WTC11 (cell line): ENCODE measurements at regions not wholly inside any gene's neighbourhood (a gene's known extent, or its start where the extent isn't known, plus 50 kb on each side); places are given as distances from the start of the nearest gene placed in this dataset.

Experiments
- ATAC-seq: fragments of 200-7000 bp; cut with Tn5 transposase; 2 replicates; pipeline ENCODE4 v1.10.0; 2021; ENCODE audit warnings: mild to moderate bottlenecking, moderate library complexity
- CTCF ChIA-PET: fragments of 300-600 bp; sonication (Branson Sonifier 250); formaldehyde crosslinking; loops from one replicate; lab custom pipeline; 2021; ENCODE audit warnings: antibody characterized with exemption; lab: Charles Lee
- POLR2A ChIA-PET: fragments of 350-600 bp; sonication (Branson Sonifier 250); formaldehyde crosslinking; loops from one replicate; lab custom pipeline; 2021; ENCODE audit warnings: antibody characterized with exemption; lab: Charles Lee
- DNase-seq: peaks from one replicate; pipeline ENCODE4 v3.0.0; 2021; ENCODE audit warnings: low spot score
- H3K27ac Mint-ChIP-seq: 2 replicates; pipeline ENCODE4 v1.8.0; 2021; ENCODE audit warnings: mixed read lengths
- H3K27me3 Mint-ChIP-seq: 2 replicates; pipeline ENCODE4 v1.8.0; 2021; ENCODE audit warnings: low read depth, mild to moderate bottlenecking, moderate library complexity, mixed read lengths
- H3K36me3 Mint-ChIP-seq: 2 replicates; pipeline ENCODE4 v1.8.0; 2021; ENCODE audit warnings: mixed read lengths
- H3K4me1 Mint-ChIP-seq: 2 replicates; pipeline ENCODE4 v1.8.0; 2022; ENCODE audit warnings: mixed read lengths
- H3K4me3 Mint-ChIP-seq: 2 replicates; pipeline ENCODE4 v1.8.0; 2021; ENCODE audit warnings: mild to moderate bottlenecking, moderate library complexity, mixed read lengths
- H3K9me3 Mint-ChIP-seq: 2 replicates; pipeline ENCODE4 v1.8.0; 2021; ENCODE audit warnings: mixed read lengths
- CBFB ChIP-seq: sonication (generic); formaldehyde crosslinking; IDR thresholded peaks from 2 replicates; pipeline ENCODE4 v1.8.1; 2022; ENCODE audit warnings: mild to moderate bottlenecking, low read depth, missing genetic modification reagents
- CTCF ChIP-seq: fragments of 200-600 bp; IDR thresholded peaks from 2 replicates; pipeline ENCODE4 v1.8.0; 2022; ENCODE audit warnings: antibody characterized with exemption
- ELF4 ChIP-seq: sonication (generic); formaldehyde crosslinking; IDR thresholded peaks from 2 replicates; pipeline ENCODE4 v1.8.1; 2022; ENCODE audit warnings: low read depth, mild to moderate bottlenecking, moderate library complexity, missing genetic modification reagents
- EMX1 ChIP-seq: fragments of 250-450 bp; sonication (Bioruptor Pico); IDR thresholded peaks from 2 replicates; pipeline ENCODE4 v1.8.0; 2021; ENCODE audit warnings: mild to moderate bottlenecking
- ERG ChIP-seq: fragments of 250-450 bp; sonication (Bioruptor Pico); IDR thresholded peaks from 2 replicates; pipeline ENCODE4 v1.8.0; 2021; ENCODE audit warnings: mild to moderate bottlenecking
- ETV6 ChIP-seq: sonication (generic); formaldehyde crosslinking; IDR thresholded peaks from 2 replicates; pipeline ENCODE4 v1.8.1; 2022; ENCODE audit warnings: mild to moderate bottlenecking, missing genetic modification reagents
- FOXJ3 ChIP-seq: sonication (generic); formaldehyde crosslinking; IDR thresholded peaks from 2 replicates; pipeline ENCODE4 v1.9.0; 2021; ENCODE audit warnings: missing genetic modification reagents, mild to moderate bottlenecking, borderline replicate concordance
- FOXK1 ChIP-seq: sonication (generic); formaldehyde crosslinking; IDR thresholded peaks from 2 replicates; pipeline ENCODE4 v1.8.0; 2022; ENCODE audit warnings: mild to moderate bottlenecking, moderate library complexity, missing genetic modification reagents
- FOXP1 ChIP-seq: sonication (generic); formaldehyde crosslinking; IDR thresholded peaks from 2 replicates; pipeline ENCODE4 v1.8.0; 2022; ENCODE audit warnings: missing genetic modification reagents, mild to moderate bottlenecking, moderate library complexity, borderline replicate concordance
- KAT7 ChIP-seq: sonication (generic); formaldehyde crosslinking; IDR thresholded peaks from 2 replicates; pipeline ENCODE4 v1.8.1; 2023; ENCODE audit warnings: missing genetic modification reagents, mild to moderate bottlenecking, borderline replicate concordance
- NFATC4 ChIP-seq: fragments of 250-450 bp; sonication (Bioruptor Pico); IDR thresholded peaks from 2 replicates; pipeline ENCODE4 v1.9.0; 2021; ENCODE audit warnings: mild to moderate bottlenecking
- NFYB ChIP-seq: sonication (generic); formaldehyde crosslinking; conservative IDR thresholded peaks from 2 replicates; pipeline ENCODE4 v1.8.0; 2022; ENCODE audit warnings: low read depth, missing genetic modification reagents
- NR1H2 ChIP-seq: sonication (generic); formaldehyde crosslinking; IDR thresholded peaks from 2 replicates; pipeline ENCODE4 v1.9.0; 2021; ENCODE audit warnings: mild to moderate bottlenecking, moderate library complexity, missing genetic modification reagents
- NR2C2 ChIP-seq: sonication (generic); formaldehyde crosslinking; IDR thresholded peaks from 2 replicates; pipeline ENCODE4 v1.8.0; 2022; ENCODE audit warnings: mild to moderate bottlenecking, missing genetic modification reagents
- RORB ChIP-seq: fragments of 250-450 bp; sonication (Bioruptor Pico); IDR thresholded peaks from 2 replicates; pipeline ENCODE4 v1.9.0; 2021; ENCODE audit warnings: mild to moderate bottlenecking
- SMAD4 ChIP-seq: sonication (generic); formaldehyde crosslinking; IDR thresholded peaks from 2 replicates; pipeline ENCODE4 v1.8.0; 2022; ENCODE audit warnings: mild to moderate bottlenecking, missing genetic modification reagents
- SOX15 ChIP-seq: fragments of 250-450 bp; sonication (Bioruptor Pico); IDR thresholded peaks from 2 replicates; pipeline ENCODE4 v1.9.0; 2021; ENCODE audit warnings: mild to moderate bottlenecking
- SP1 ChIP-seq: sonication (generic); formaldehyde crosslinking; conservative IDR thresholded peaks from 2 replicates; pipeline ENCODE4 v1.8.1; 2022; ENCODE audit warnings: missing genetic modification reagents
- TEAD4 ChIP-seq: sonication (generic); formaldehyde crosslinking; IDR thresholded peaks from 2 replicates; pipeline ENCODE4 v1.8.0; 2022; ENCODE audit warnings: mild to moderate bottlenecking, missing genetic modification reagents
- ZBTB21 ChIP-seq: sonication (generic); formaldehyde crosslinking; IDR thresholded peaks from 2 replicates; pipeline ENCODE4 v1.8.1; 2023; ENCODE audit warnings: mild to moderate bottlenecking, missing genetic modification reagents, borderline replicate concordance
- ZNF121 ChIP-seq: sonication (generic); formaldehyde crosslinking; IDR thresholded peaks from 2 replicates; pipeline ENCODE4 v1.8.0; 2023; ENCODE audit warnings: missing genetic modification reagents
- ZNF263 ChIP-seq: sonication (generic); formaldehyde crosslinking; IDR thresholded peaks from 2 replicates; pipeline ENCODE4 v1.8.1; 2022; ENCODE audit warnings: low read depth, mild to moderate bottlenecking, moderate library complexity, missing genetic modification reagents
- ZNF281 ChIP-seq: sonication (generic); formaldehyde crosslinking; IDR thresholded peaks from 2 replicates; pipeline ENCODE4 v1.8.0; 2023; ENCODE audit warnings: mild to moderate bottlenecking, missing genetic modification reagents
- ZNF317 ChIP-seq: sonication (generic); formaldehyde crosslinking; IDR thresholded peaks from 2 replicates; pipeline ENCODE4 v1.8.1; 2023; ENCODE audit warnings: low read depth, mild to moderate bottlenecking, moderate library complexity, missing genetic modification reagents, borderline replicate concordance
- ZNF425 ChIP-seq: fragments of 250-450 bp; sonication (Bioruptor Pico); conservative IDR thresholded peaks from 2 replicates; pipeline ENCODE4 v1.9.0; 2021; ENCODE audit warnings: mild to moderate bottlenecking
- ZNF671 ChIP-seq: fragments of 250-450 bp; sonication (Bioruptor Pico); IDR thresholded peaks from 2 replicates; pipeline ENCODE4 v1.8.0; 2021; ENCODE audit warnings: mild to moderate bottlenecking
- ZSCAN18 ChIP-seq: fragments of 250-450 bp; sonication (Bioruptor Pico); IDR thresholded peaks from 2 replicates; pipeline ENCODE4 v2.1.2; 2022; ENCODE audit warnings: mild to moderate bottlenecking, moderate library complexity
- TF ChIP-seq, protein P1 (sequence below): fragments of 250-450 bp; sonication (Bioruptor Pico); IDR thresholded peaks from 2 replicates; pipeline ENCODE4 v1.9.0; 2021; ENCODE audit warnings: mild to moderate bottlenecking
- TF ChIP-seq, protein P2 (sequence below): sonication (generic); formaldehyde crosslinking; IDR thresholded peaks from 2 replicates; pipeline ENCODE4 v1.8.1; 2022; ENCODE audit warnings: mild to moderate bottlenecking, moderate library complexity, missing genetic modification reagents

GRCh38 chr4:17236686-17237085 is 275.2 kb downstream of the QDPR start:
- DNase-seq, result no peak
- Mint-ChIP-seq H3K9me3 (no peaks in the 10 kb centered on the region), H3K4me3 (no peak overlapping the region), H3K27ac (no peak overlapping the region), H3K36me3 (no peaks in the 10 kb centered on the region), H3K27me3 (no peaks in the 10 kb centered on the region; the same call in 1 of the 2 replicates), H3K4me1 (peaks cover 15% of the 10 kb centered on the region)
- ATAC-seq, result no peak
- CTCF ChIA-PET, result no interaction called here
- TF ChIP-seq RORB (no peak), TEAD4 (no peak), KAT7 (CRISPR knock-in tag) (no peak), EMX1 (CRISPR knock-in tag) (no peak), ZNF671 (CRISPR knock-in tag) (no peak), SMAD4 (CRISPR knock-in tag) (no peak), ETV6 (CRISPR knock-in tag) (no peak), SOX15 (CRISPR knock-in tag) (no peak), ZBTB21 (CRISPR knock-in tag) (no peak), ZNF281 (CRISPR knock-in tag) (no peak), ZNF317 (CRISPR knock-in tag) (no peak), FOXK1 (CRISPR knock-in tag) (no peak), NR2C2 (no peak), FOXP1 (CRISPR knock-in tag) (no peak), CTCF (no peak), NFATC4 (no peak), ZNF121 (CRISPR knock-in tag) (no peak), ERG (no peak), SP1 (no peak), ELF4 (CRISPR knock-in tag) (no peak)
- POLR2A ChIA-PET, result no interaction called here

DNA sequence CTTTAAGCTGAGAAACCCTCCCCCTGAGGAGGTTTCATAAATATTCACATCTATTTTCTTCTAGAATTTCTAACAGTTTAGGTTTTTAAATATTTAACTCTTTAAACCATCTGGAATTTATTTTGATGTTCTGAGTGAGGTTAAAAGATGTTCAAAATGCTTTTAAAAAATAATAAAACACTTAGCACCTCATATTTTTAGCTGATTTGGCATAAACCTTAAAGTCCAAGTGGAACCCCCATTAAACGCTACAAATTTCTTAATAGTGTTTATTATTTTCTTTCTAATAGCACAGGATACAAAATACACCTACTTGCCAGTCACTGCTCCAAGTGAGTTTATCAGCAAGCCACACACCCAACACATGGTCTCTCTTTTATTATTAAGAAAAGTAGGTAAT is 277.2 kb downstream of the QDPR start:
- Mint-ChIP-seq H3K27ac (no peak overlapping the region), H3K36me3 (no peaks in the 10 kb centered on the region), H3K27me3 (no peaks in the 10 kb centered on the region; the same call in 1 of the 2 replicates), H3K9me3 (no peaks in the 10 kb centered on the region), H3K4me3 (no peak overlapping the region), H3K4me1 (peaks cover 13% of the 10 kb centered on the region)
- DNase-seq (no peak), ATAC-seq (no peak)
- CTCF ChIA-PET, result interaction anchor here (0.7 kb wide), 1 partner anchor 234 kb away, joined by 5 read pairs; no protein-coding TSS in a partner anchor
- POLR2A ChIA-PET, result no interaction called here
- no peak for TF ChIP-seq FOXK1 (CRISPR knock-in tag)
- TF ChIP-seq, protein P1, sequence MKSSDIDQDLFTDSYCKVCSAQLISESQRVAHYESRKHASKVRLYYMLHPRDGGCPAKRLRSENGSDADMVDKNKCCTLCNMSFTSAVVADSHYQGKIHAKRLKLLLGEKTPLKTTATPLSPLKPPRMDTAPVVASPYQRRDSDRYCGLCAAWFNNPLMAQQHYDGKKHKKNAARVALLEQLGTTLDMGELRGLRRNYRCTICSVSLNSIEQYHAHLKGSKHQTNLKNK (CRISPR knock-in tag), result no peak
- TF ChIP-seq FOXJ3, result no peak
- TF ChIP-seq ZNF425 (CRISPR knock-in tag), result no peak
- no peak for TF ChIP-seq NR2C2
- no peak for TF ChIP-seq NFYB
- no peak for TF ChIP-seq CBFB (CRISPR knock-in tag)
- no peak for TF ChIP-seq ZNF263 (CRISPR knock-in tag)
- TF ChIP-seq, protein P2, sequence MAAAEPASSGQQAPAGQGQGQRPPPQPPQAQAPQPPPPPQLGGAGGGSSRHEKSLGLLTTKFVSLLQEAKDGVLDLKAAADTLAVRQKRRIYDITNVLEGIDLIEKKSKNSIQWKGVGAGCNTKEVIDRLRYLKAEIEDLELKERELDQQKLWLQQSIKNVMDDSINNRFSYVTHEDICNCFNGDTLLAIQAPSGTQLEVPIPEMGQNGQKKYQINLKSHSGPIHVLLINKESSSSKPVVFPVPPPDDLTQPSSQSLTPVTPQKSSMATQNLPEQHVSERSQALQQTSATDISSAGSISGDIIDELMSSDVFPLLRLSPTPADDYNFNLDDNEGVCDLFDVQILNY, result no peak
- no peak for TF ChIP-seq NR1H2
- TF ChIP-seq ZSCAN18 (CRISPR knock-in tag), result no peak
